ENCODE measurements at regions not wholly inside any gene's neighbourhood (a gene's known extent, or its start where the extent isn't known, plus 50 kb on each side); places are given as distances from the start of the nearest gene placed in this dataset.

DNA sequence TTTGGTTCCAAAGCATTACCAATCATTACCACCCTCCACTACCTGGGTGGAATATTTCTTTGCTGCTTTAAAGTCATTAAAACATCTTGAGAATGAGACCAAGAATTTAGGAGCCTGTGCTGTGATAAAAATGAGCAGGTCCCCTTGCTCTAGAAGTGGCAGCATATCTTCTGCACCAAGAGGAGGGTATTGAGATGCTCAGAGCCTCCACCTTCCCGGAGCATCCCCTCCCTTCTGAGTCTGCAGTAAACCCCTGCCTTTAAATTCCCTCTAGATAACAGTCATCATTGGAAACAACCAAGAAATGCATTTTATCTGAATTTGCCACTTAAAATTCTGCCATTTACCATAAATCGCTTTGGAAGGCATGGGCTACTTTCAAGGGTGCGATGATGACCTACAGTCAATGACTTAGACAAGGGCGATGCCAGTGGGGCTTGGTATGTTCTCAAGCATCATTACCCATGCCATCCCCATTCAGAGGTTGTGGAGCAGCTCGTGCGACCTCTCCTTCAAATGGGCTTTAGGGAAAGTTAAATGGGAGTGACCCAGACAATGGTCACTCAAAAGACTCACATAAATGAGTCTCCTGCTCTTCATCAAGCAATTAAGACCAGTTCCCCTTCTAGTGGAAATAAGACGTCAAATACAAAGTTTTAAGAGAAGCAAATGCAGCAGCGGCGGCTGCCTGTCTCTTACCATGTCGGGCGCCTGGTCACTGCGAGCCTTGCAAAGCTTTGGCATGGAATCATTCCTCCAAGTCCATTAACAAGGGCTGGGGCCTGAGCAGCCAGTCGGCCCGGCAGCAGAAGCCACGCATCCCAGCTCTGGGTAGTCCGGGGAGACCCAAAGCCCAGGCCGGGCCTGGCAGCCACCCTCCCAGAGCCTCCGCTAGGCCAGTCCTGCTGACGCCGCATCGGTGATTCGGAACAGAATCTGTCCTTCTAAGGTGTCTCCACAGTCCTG is 334.5 kb downstream of the TMEM121 start:
- DNase-seq, result no peak

- DNase-seq, result no peak
These were observed 335.6 kb downstream of the TMEM121 start for GRCh38 chr14:105861985-105862465.

- DNase-seq, result no peak
These were observed 336.3 kb downstream of the TMEM121 start for GRCh38 chr14:105862581-105863239.

DNA sequence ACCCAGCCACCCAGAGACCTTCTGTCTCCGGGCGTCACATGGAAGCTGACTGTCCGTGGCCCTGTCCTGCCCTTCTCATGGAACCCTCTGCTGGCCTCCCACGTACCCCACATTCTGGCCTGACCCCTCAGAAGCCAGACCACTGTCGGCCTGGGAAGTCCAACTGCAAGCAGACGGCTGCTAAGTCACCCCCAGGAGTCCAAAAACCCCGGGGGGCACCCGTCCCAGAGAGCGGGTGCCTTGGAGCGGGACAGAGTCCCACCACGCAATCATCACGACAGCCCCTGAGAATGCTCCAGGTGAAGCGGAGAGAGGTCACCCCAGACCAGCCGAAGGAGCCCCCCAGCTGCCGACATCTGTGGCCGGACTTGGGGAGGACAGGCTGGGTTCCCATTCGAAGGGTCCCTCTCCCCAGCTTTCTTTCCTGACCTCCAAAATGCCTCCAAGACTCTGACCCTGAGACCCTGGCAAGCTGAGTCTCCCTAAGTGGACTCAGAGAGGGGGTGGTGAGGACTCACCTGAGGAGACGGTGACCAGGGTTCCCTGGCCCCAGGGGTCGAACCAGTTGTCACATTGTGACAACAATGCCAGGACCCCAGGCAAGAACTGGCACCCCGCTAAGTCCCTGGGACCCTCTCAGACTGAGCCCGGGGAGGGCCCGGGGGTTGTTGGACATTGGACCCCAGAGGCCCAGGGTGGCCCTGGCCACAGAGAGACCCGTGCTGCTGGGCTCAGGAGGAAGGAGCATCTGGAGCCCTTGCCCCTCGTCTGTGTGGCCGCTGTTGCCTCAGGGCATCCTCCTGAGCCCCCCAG is 337.1 kb downstream of the TMEM121 start:
- DNase-seq, result no peak

DNA sequence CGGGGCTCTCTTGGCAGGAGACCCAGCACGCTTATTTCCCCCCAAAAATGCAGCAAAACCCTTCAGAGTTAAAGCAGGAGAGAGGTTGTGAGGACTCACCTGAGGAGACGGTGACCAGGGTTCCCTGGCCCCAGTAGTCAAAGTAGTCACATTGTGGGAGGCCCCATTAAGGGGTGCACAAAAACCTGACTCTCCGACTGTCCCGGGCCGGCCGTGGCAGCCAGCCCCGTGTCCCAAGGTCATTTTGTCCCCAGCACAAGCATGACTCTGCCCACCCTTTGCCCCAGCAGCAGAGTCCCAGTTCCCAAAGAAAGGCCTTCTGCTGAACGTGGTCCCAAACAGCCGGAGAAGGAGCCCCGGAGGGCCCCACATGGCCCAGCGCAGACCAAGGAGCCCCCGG is 337.7 kb downstream of the TMEM121 start:
- no peak for DNase-seq

GRCh38 chr14:105864651-105865265 is 338.4 kb downstream of the TMEM121 start:
- no peak for DNase-seq

DNA sequence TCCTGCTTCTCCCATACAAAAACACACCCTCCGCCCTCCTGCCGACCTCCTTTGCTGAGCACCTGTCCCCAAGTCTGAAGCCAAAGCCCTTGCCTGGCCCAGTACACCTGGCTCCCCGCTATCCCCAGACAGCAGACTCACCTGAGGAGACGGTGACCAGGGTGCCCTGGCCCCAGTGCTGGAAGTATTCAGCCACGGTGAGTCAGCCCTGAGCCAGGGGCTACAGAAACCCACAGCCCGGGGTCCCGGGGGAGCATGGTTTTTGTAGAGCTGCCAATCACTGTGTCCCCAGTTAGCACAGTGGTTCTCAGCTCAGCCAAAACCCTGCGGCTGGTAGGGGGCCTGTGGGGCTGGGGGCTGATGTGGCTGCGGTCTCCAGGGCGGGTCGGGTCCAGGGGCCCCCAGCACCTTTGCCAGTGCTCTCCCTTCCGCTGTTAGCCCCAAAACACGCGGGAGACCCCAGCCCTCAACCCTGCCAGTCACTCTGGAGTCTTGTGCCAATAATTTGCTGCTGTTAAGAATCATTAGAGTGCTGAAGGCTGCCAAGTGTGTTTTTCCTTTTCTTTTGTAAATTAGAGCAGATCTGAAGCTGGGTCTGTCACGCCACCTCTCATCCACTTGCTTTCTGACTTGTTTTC is 339.0 kb downstream of the TMEM121 start:
- no peak for DNase-seq

GRCh38 chr14:105865904-105866840 is 339.8 kb downstream of the TMEM121 start:
- DNase-seq, result no peak

- no peak for DNase-seq
These were observed 340.5 kb downstream of the TMEM121 start for GRCh38 chr14:105866841-105867321.

GRCh38 chr14:105867961-105868599 is 341.7 kb downstream of the TMEM121 start:
- DNase-seq, result no peak

DNA sequence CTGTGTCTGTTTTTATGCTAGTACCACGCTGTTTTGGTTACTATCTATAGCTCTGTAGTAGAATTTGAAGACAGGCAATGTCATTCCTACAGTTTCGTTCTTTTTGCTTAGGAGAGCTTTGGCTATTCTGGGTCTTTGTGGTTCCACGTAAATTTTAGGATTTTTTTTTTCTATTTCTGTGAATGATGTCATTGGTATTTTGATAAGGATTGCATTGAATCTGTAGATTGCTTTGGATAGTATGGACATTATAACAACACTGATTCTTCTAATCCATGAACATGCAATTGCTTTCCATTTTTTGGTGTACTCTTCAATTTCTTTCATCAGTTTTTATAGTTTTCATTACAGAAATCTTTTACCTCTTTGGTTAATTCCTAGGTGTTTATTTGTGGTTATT is 345.2 kb downstream of the TMEM121 start:
- DNase-seq, result no peak

GRCh38 chr14:105873870-105874512 is 347.6 kb downstream of the TMEM121 start:
- DNase-seq, result no peak

DNA sequence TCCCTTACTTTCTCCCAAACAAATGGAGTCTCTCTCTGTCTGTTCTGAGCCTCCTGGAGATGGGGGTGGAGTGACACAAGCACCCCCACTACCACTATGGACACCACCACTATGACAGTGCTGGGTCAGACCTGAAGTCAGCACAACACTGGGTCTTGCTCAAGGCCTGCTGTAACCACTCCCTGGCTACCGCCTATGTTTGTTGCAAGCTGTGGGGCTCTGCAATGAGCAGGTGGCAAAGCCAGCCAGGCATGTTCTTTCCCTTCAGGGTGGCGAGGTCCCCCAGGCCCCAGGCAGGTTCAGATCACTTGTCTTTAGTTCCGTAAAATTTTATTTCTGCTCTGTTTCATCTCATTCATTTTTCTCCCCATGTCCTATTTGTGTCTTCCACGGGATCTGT is 349.8 kb downstream of the TMEM121 start:
- no peak for DNase-seq

DNA sequence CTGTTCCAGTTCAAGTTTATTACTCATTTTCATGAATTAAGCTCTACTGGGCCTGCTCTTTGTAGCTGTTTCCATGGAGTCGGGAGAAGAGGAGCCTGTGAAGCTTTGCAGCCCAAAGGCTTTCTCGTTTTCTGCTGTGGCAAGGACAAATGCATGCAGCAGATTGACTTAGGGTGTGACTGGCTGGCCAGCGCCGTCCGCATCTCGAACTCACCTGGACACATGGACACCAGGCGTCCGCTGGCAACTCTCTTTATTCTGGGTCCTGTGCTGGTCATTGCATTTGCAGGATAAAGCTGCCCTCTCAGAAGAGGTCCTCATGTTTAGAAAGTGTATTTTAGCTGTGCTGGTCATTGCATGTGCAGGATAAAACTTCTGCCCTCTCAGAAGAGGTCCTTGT is 350.4 kb downstream of the TMEM121 start:
- DNase-seq, result no peak

GRCh38 chr14:105877645-105878044 is 351.3 kb downstream of the TMEM121 start:
- no peak for DNase-seq

- DNase-seq, result no peak
These were observed 351.7 kb downstream of the TMEM121 start for GRCh38 chr14:105878125-105878524.

GRCh38 chr14:105878554-105878953 is 352.2 kb downstream of the TMEM121 start:
- no peak for DNase-seq

- no peak for DNase-seq
These were observed 353.1 kb downstream of the TMEM121 start for GRCh38 chr14:105879503-105879866.

GRCh38 chr14:105879867-105880561 is 353.6 kb downstream of the TMEM121 start:
- DNase-seq, result no peak

Measured in hippocampal formation (tissue), 2 donors.